ENCODE measurements at regions not wholly inside any gene's neighbourhood (a gene's known extent, or its start where the extent isn't known, plus 50 kb on each side); places are given as distances from the start of the nearest gene placed in this dataset.

DNA sequence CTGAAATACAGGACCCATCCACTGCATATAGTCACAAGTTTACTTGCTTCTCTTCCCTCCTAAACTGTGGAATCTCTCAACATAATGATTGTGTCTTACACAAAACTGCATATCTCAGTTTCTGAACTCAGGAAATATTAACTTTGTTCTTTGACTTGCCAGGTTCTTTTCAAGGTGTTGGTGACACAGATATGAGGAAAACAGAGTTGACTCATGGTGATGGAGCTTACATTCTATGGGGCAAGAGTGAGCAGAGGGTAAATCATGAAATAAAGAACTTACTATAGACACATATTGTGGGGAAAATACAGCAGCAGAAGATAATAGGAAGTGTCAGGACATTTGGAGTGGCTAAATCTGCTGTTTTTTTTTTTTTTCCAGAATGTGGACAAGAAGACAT, 72.5 kb upstream of the IGFBP3 start:
- Histone ChIP-seq H3K4me1 (ENCODE audit: control insufficient read depth in 4 of 4, insufficient read depth in 4 of 4, low read length in 3 of 4) (peaks cover 0 to under 1% (median 0%) of the 10 kb centered on the region in 4 donors), H3K27ac (ENCODE audit: low read depth in 1 of 2, low read length in 2 of 2) (no peak overlapping the region), H3K36me3 (ENCODE audit: control insufficient read depth in 4 of 4, insufficient read depth in 3 of 4, low read depth in 1 of 4, low read length in 3 of 4) (no peaks in the 10 kb centered on the region), H3K4me3 (ENCODE audit: low read depth in 1 of 3, low read length in 3 of 3) (no peak overlapping the region), H3K27me3 (ENCODE audit: control insufficient read depth in 4 of 4, insufficient read depth in 4 of 4, low read length in 3 of 4) (no peaks in the 10 kb centered on the region), H3K9me3 (ENCODE audit: control insufficient read depth in 4 of 4, low read length in 3 of 4) (peaks cover 0 to 6% (median 1%) of the 10 kb centered on the region in 4 donors), H3K9ac (ENCODE audit: low read depth in 1 of 2, low read length in 2 of 2) (no peak overlapping the region)
- DNase-seq (ENCODE audit: low spot score): no peak
- TF ChIP-seq RAD21 (IDR thresholded peaks at IDR 0.05) (no peak), RXRA (IDR thresholded peaks at IDR 0.05) (no peak), CTCF (IDR thresholded peaks at IDR 0.05; ENCODE audit: low read depth, low read length, missing input control) (no peak)
- TF ChIP-seq, protein P1, sequence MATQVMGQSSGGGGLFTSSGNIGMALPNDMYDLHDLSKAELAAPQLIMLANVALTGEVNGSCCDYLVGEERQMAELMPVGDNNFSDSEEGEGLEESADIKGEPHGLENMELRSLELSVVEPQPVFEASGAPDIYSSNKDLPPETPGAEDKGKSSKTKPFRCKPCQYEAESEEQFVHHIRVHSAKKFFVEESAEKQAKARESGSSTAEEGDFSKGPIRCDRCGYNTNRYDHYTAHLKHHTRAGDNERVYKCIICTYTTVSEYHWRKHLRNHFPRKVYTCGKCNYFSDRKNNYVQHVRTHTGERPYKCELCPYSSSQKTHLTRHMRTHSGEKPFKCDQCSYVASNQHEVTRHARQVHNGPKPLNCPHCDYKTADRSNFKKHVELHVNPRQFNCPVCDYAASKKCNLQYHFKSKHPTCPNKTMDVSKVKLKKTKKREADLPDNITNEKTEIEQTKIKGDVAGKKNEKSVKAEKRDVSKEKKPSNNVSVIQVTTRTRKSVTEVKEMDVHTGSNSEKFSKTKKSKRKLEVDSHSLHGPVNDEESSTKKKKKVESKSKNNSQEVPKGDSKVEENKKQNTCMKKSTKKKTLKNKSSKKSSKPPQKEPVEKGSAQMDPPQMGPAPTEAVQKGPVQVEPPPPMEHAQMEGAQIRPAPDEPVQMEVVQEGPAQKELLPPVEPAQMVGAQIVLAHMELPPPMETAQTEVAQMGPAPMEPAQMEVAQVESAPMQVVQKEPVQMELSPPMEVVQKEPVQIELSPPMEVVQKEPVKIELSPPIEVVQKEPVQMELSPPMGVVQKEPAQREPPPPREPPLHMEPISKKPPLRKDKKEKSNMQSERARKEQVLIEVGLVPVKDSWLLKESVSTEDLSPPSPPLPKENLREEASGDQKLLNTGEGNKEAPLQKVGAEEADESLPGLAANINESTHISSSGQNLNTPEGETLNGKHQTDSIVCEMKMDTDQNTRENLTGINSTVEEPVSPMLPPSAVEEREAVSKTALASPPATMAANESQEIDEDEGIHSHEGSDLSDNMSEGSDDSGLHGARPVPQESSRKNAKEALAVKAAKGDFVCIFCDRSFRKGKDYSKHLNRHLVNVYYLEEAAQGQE (IDR thresholded peaks at IDR 0.05): no peak

- H3K4me3 ChIP-seq (ENCODE audit: low read depth in 1 of 3, low read length in 3 of 3): no peak overlapping the region
Observed at GRCh38 chr7:45992826-45993225, 71.8 kb upstream of the IGFBP3 start.

More at GRCh38 chr7:45992826-45993225, 71.8 kb upstream of the IGFBP3 start:
- Histone ChIP-seq H3K4me1 (ENCODE audit: control insufficient read depth in 4 of 4, insufficient read depth in 4 of 4, low read length in 3 of 4) (peaks cover 0 to 4% (median 0%) of the 10 kb centered on the region in 4 donors), H3K36me3 (ENCODE audit: control insufficient read depth in 4 of 4, insufficient read depth in 3 of 4, low read depth in 1 of 4, low read length in 3 of 4) (no peaks in the 10 kb centered on the region), H3K9me3 (ENCODE audit: control insufficient read depth in 4 of 4, low read length in 3 of 4) (peaks cover 0 to 6% (median 1%) of the 10 kb centered on the region in 4 donors), H3K27ac (ENCODE audit: low read depth in 1 of 2, low read length in 2 of 2) (no peak overlapping the region), H3K9ac (ENCODE audit: low read depth in 1 of 2, low read length in 2 of 2) (no peak overlapping the region), H3K27me3 (ENCODE audit: control insufficient read depth in 4 of 4, insufficient read depth in 4 of 4, low read length in 3 of 4) (no peaks in the 10 kb centered on the region)
- no peak for DNase-seq (ENCODE audit: low spot score)
- 69% methylated on average over 4 of the region's 4 CpGs for WGBS
- TF ChIP-seq TAF1 (conservative IDR thresholded peaks at IDR 0.05) (no peak), EGR1 (IDR thresholded peaks at IDR 0.05; ENCODE audit: low read depth in 2 of 2) (no peak), GABPA (IDR thresholded peaks at IDR 0.05 in 1 of 2, conservative IDR thresholded peaks at IDR 0.05 in 1 of 2) (no peak), JUND (IDR thresholded peaks at IDR 0.05) (no peak), FOXA2 (IDR thresholded peaks at IDR 0.05) (no peak), RXRA (IDR thresholded peaks at IDR 0.05) (no peak), RAD21 (IDR thresholded peaks at IDR 0.05) (no peak), HNF4A (conservative IDR thresholded peaks at IDR 0.05) (no peak), CTCF (IDR thresholded peaks at IDR 0.05; ENCODE audit: low read depth, low read length, missing input control) (no peak), YY1 (IDR thresholded peaks at IDR 0.05) (no peak), SP1 (IDR thresholded peaks at IDR 0.05) (no peak), NR2F2 (IDR thresholded peaks at IDR 0.05) (no peak), ZBTB33 (IDR thresholded peaks at IDR 0.05) (no peak), FOXA1 (IDR thresholded peaks at IDR 0.05) (no peak)
- TF ChIP-seq, protein P2, sequence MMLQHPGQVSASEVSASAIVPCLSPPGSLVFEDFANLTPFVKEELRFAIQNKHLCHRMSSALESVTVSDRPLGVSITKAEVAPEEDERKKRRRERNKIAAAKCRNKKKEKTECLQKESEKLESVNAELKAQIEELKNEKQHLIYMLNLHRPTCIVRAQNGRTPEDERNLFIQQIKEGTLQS (IDR thresholded peaks at IDR 0.05): no peak
- TF ChIP-seq, protein P1 (IDR thresholded peaks at IDR 0.05): no peak

All from liver (tissue), 8 donors.